ENCODE measurements at regions not wholly inside any gene's neighbourhood (a gene's known extent, or its start where the extent isn't known, plus 50 kb on each side); places are given as distances from the start of the nearest gene placed in this dataset.
"Not testable (repeated sequence)": the region's sequence is repeated elsewhere in the genome, so short reads cannot be mapped to it uniquely, and the experiment has no call there.

- DNase-seq, result no peak
These were observed 206.6 kb downstream of the PALM2AKAP2 start for GRCh38 chr9:109986521-109986991.

- DNase-seq, result no peak
These were observed 209.3 kb downstream of the PALM2AKAP2 start for GRCh38 chr9:109989296-109989695.

GRCh38 chr9:109990541-109990940, 210.5 kb downstream of the PALM2AKAP2 start:
- DNase-seq, result no peak

- DNase-seq, result no peak
These were observed 212.3 kb downstream of the PALM2AKAP2 start for GRCh38 chr9:109992293-109992692.

GRCh38 chr9:109993250-109993978, 213.4 kb downstream of the PALM2AKAP2 start:
- DNase-seq, result no peak

GRCh38 chr9:109994141-109994540, 213.8 kb downstream of the C9orf152 start:
- no peak for DNase-seq

- DNase-seq, result no peak
These were observed 210.9 kb downstream of the C9orf152 start for GRCh38 chr9:109996936-109997580.

- DNase-seq, result no peak
These were observed 210.3 kb downstream of the C9orf152 start for GRCh38 chr9:109997682-109998081.

- DNase-seq, result not testable (repeated sequence)
These were observed 202.4 kb downstream of the C9orf152 start for GRCh38 chr9:110005521-110005920.

GRCh38 chr9:110006657-110007056, 201.3 kb downstream of the C9orf152 start:
- no peak for DNase-seq

GRCh38 chr9:110007477-110008270, 200.3 kb downstream of the C9orf152 start:
- no peak for DNase-seq

GRCh38 chr9:110008663-110009062, 199.3 kb downstream of the C9orf152 start:
- DNase-seq, result no peak

GRCh38 chr9:110011628-110012320, 196.2 kb downstream of the C9orf152 start:
- DNase-seq, result no peak

GRCh38 chr9:110013064-110013463, 194.9 kb downstream of the C9orf152 start:
- no peak for DNase-seq

- DNase-seq, result no peak
These were observed 192.2 kb downstream of the C9orf152 start for GRCh38 chr9:110015759-110016158.

GRCh38 chr9:110016340-110016739, 191.6 kb downstream of the C9orf152 start:
- DNase-seq, result no peak

GRCh38 chr9:110020216-110020615, 187.7 kb downstream of the C9orf152 start:
- not testable (repeated sequence) for DNase-seq

GRCh38 chr9:110021891-110022290, 186.1 kb downstream of the C9orf152 start:
- DNase-seq, result no peak

GRCh38 chr9:110023221-110023620, 184.7 kb downstream of the C9orf152 start:
- DNase-seq, result not testable (repeated sequence)

GRCh38 chr9:110025551-110026170, 182.3 kb downstream of the C9orf152 start:
- DNase-seq, result no peak

GRCh38 chr9:110027671-110028081, 180.3 kb downstream of the C9orf152 start:
- no peak for DNase-seq

GRCh38 chr9:110028271-110028670, 179.7 kb downstream of the C9orf152 start:
- DNase-seq, result no peak
